ENCODE measurements at regions not wholly inside any gene's neighbourhood (a gene's known extent, or its start where the extent isn't known, plus 50 kb on each side); places are given as distances from the start of the nearest gene placed in this dataset.

DNA sequence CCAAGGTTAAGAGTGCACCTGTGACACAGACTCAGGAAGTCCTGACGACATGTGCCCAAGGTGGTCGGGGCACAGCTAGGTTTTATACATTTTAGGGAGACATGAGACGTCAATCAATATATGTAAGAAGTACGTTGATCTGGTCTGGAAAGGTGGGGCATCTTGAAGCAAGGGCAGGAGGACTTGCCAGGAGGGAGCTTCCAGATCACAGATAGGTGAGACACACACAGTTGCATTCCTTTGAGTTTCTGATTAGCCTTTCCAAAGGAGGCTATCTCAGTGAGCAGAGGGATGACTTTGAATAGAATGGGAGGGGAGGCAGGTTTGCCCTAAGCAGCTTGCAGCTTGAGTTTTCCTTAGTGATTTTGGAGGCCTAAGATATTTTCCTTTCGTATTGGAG lies 257.4 kb downstream of the CGGBP1 start:
- Histone ChIP-seq H3K4me3 (no peak overlapping the region), H3K9me3 (no peaks in the 10 kb centered on the region), H3K27ac (no peak overlapping the region), H3K36me3 (no peaks in the 10 kb centered on the region), H3K27me3 (no peaks in the 10 kb centered on the region), H3K4me1 (no peaks in the 10 kb centered on the region)
- TF ChIP-seq, protein P1, sequence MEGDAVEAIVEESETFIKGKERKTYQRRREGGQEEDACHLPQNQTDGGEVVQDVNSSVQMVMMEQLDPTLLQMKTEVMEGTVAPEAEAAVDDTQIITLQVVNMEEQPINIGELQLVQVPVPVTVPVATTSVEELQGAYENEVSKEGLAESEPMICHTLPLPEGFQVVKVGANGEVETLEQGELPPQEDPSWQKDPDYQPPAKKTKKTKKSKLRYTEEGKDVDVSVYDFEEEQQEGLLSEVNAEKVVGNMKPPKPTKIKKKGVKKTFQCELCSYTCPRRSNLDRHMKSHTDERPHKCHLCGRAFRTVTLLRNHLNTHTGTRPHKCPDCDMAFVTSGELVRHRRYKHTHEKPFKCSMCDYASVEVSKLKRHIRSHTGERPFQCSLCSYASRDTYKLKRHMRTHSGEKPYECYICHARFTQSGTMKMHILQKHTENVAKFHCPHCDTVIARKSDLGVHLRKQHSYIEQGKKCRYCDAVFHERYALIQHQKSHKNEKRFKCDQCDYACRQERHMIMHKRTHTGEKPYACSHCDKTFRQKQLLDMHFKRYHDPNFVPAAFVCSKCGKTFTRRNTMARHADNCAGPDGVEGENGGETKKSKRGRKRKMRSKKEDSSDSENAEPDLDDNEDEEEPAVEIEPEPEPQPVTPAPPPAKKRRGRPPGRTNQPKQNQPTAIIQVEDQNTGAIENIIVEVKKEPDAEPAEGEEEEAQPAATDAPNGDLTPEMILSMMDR (IDR thresholded peaks at IDR 0.05), result no peak
- TF ChIP-seq POLR2A (IDR thresholded peaks at IDR 0.05), result no peak
- intact Hi-C loops (cut with DNase I; ENCODE audit: low total_unique reads), result no loop called here
- DNase-seq, result no peak

DNA sequence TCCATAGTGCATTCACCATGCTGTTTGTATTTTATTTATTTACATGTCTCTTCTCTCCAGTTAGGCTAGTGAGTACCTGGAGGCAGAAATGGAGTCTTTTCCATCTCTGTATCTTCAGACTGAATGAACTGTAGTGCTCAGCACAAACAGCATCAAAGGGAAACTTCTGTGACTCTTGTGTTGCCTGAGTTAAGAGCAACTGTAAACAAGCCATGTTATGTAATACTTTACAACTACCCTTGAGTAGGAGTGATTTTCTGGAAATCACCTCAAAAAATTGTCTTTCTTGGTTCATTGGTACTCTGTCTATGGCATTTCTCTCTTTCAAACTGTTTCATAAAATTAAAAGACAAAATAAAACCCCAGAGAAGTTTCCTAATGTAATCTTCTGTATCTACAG lies 258.3 kb downstream of the CGGBP1 start:
- Histone ChIP-seq H3K36me3 (no peaks in the 10 kb centered on the region), H3K27me3 (no peaks in the 10 kb centered on the region), H3K27ac (no peak overlapping the region), H3K4me3 (no peak overlapping the region), H3K9me3 (no peaks in the 10 kb centered on the region), H3K4me1 (no peaks in the 10 kb centered on the region)
- no peak for DNase-seq
- intact Hi-C loops (cut with DNase I; ENCODE audit: low total_unique reads), result no loop called here
- TF ChIP-seq POLR2A (IDR thresholded peaks at IDR 0.05), result no peak
- TF ChIP-seq, protein P1 (IDR thresholded peaks at IDR 0.05), result no peak

DNA sequence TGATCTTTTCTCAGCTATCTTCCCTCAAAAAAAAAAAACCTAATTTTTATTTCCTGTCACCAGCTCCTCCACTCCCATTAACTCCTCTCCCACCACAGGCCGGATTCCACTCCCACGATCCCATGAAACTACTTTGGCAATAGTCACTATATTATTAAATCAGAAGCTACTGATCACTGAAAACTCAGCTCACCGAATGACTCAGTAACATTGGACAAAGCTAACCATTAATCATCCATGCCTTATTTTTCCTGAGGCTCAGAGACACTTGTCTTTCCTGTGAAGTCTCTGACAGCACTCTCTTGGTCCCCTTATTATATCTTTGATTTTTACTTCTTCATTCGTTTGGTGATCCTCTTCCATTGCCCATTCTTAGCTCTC lies 260.2 kb downstream of the CGGBP1 start:
- H3K4me3 ChIP-seq, result no peak overlapping the region
- no peaks in the 10 kb centered on the region for H3K9me3 ChIP-seq
- H3K4me1 ChIP-seq, result no peaks in the 10 kb centered on the region
- H3K27ac ChIP-seq, result peak overlapping the region in 1 of 2 donors; percentile 7
- DNase-seq, result no peak
- H3K36me3 ChIP-seq, result no peaks in the 10 kb centered on the region
- H3K27me3 ChIP-seq, result no peaks in the 10 kb centered on the region
- intact Hi-C loops (cut with DNase I; ENCODE audit: low total_unique reads), result no loop called here
- TF ChIP-seq, protein P1 (IDR thresholded peaks at IDR 0.05), result no peak
- TF ChIP-seq POLR2A (IDR thresholded peaks at IDR 0.05), result no peak

DNA sequence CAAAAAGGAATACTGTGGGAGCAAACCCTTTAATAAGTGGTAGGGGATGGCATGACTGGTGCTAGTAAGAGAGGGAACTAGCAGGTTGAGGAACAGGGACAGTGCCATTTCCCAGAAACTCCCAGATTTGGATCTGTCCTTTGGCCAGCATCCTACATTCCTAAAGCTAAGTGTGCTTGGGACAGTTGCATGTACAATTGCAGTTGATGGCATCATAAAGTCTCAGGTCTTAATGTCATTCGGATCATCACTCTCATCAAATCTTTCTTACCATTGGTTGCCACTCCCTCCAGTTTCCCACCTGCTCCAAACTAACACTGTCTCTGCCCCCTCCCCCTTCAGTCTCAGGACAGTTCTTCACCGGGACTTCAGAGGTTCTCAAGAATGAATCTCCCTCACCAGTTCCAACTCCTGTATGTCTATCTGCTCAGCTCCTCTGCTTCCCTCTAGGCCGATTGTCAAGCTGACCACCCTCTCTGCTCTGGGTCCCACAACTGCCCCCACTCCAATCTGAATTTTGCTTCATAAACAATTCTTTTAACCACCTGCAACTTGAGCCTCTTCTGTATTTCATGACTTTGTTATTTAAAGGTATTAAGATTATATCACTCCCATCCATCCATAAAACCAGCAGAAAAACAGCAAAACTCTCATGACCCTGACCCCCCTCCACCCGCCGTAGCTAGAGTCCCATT lies 260.8 kb downstream of the CGGBP1 start:
- H3K36me3 ChIP-seq, result no peaks in the 10 kb centered on the region
- peak overlapping the region; percentile 3 to 7 for H3K27ac ChIP-seq
- no peaks in the 10 kb centered on the region for H3K27me3 ChIP-seq
- no peak for TF ChIP-seq POLR2A (IDR thresholded peaks at IDR 0.05)
- no peak overlapping the region for H3K4me3 ChIP-seq
- intact Hi-C loops (cut with DNase I; ENCODE audit: low total_unique reads), result no loop called here
- no peak for DNase-seq
- H3K9me3 ChIP-seq, result no peaks in the 10 kb centered on the region
- no peaks in the 10 kb centered on the region for H3K4me1 ChIP-seq

DNA sequence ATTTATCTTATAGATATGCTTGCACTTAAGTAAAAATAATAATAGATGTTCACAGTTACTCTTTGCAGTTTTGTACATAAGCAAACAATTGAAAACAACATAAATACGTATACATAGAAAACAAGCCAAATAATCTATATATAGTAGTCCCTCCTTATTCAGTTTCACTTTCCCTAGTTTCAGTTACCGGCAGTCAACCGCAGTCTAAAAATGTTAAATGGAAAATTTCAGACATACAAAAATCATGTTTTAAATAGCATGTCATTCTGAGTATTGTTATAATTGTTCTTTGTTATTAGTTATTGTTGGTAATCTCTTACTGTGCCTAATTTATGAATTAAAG lies 262.0 kb downstream of the CGGBP1 start:
- no peaks in the 10 kb centered on the region for H3K36me3 ChIP-seq
- H3K4me1 ChIP-seq, result no peaks in the 10 kb centered on the region
- TF ChIP-seq, protein P1 (IDR thresholded peaks at IDR 0.05), result no peak
- no peak for TF ChIP-seq POLR2A (IDR thresholded peaks at IDR 0.05)
- H3K27ac ChIP-seq, result peak overlapping the region in 1 of 2 donors; percentile 30
- H3K9me3 ChIP-seq, result no peaks in the 10 kb centered on the region
- no peaks in the 10 kb centered on the region for H3K27me3 ChIP-seq
- intact Hi-C loops (cut with DNase I; ENCODE audit: low total_unique reads), result no loop called here
- no peak for DNase-seq
- H3K4me3 ChIP-seq, result no peak overlapping the region
